Hippocampal formation (tissue), 2 donors: ENCODE measurements at regions not wholly inside any gene's neighbourhood (a gene's known extent, or its start where the extent isn't known, plus 50 kb on each side); places are given as distances from the start of the nearest gene placed in this dataset.
A peak's percentile ranks its signal among the peaks of the same experiment; 100 is the strongest.

Experiments used
- DNase-seq, 2 donors: peaks; one replicate each; lab custom pipeline; 2025; lab: John Stamatoyannopoulos, UW

GRCh38 chr10:111732166-111732785 is 451.3 kb downstream of the GPAM start:
- no peak for DNase-seq

- DNase-seq: no peak
These were observed 444.3 kb downstream of the GPAM start for GRCh38 chr10:111739125-111739873.

DNA sequence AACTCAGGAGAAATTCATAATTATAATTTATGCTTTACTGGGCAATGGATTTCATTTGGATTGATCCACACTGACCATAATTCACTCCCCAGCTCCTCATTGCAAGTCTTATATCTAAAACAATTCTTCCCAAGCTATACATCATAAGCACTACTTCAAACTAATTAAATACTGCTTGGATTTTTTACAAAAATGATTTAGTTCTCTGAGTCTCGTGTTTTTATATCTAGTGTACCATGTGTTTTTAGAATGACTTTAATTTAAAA is 443.8 kb downstream of the GPAM start:
- no peak for DNase-seq

DNA sequence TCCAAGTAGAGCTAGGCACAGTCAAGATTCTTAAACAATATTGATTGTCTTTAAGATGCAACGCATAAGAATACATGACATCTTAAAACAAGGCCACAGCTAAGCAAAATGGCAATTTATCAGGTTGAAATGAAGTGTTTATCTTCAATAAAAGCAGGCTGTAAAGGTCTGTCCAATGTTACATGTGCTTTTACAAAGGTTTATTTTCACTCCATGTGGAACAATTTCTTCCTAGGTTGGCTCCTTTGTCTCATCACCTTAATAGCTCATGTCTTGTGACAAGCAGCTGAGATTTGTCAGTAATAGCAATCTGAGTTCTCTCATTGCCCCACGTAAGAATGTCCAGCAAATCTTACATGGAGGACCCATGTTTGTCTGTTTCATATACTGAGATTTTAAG is 437.6 kb downstream of the GPAM start:
- no peak for DNase-seq

- no peak for DNase-seq
These were observed 435.8 kb downstream of the GPAM start for GRCh38 chr10:111747751-111748150.

GRCh38 chr10:111748184-111748583 is 435.4 kb downstream of the GPAM start:
- no peak for DNase-seq

- DNase-seq: no peak
These were observed 433.3 kb downstream of the GPAM start for GRCh38 chr10:111750165-111750849.

- DNase-seq: peak; percentile 4 to 10
These were observed 427.1 kb downstream of the GPAM start for GRCh38 chr10:111756217-111757061.

GRCh38 chr10:111758593-111758992 is 425.0 kb downstream of the GPAM start:
- DNase-seq: no peak

DNA sequence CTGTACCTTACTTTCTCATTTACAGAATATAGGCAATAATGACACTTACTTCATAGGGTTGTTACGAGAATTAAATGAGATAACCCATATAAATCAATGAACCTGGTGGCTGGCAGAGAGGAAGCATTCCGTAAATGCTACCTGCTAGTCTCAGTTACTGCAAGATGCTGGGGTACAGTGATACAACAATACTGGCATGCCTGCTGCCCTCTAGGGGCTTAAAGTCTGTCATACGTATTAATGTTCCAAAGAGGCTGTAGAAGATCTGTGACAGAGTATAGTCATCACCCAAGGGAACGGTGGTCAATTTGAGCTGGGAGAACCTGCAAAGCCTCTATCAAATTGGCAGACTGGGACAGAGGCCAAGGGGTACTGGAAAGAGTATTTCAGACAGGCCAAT is 421.5 kb downstream of the GPAM start:
- DNase-seq: no peak

DNA sequence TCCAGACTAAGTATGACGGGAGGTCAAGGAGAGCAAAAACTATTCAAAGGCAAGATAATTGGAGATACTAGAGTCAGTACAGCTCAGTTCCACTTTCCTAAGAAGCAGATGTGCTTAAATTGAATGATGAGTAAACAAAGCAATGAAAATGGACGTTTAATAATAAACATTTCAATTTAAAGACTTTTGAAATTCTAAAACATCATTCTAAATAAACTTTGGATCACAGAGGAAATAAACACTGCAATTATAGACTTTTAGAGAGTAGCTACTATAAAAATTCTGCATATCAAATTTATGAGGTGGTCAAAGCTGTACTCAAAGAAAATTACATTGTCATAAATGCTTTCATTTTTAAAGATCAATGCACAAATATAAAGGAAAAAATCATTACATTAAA is 418.3 kb downstream of the GPAM start:
- no peak for DNase-seq

DNA sequence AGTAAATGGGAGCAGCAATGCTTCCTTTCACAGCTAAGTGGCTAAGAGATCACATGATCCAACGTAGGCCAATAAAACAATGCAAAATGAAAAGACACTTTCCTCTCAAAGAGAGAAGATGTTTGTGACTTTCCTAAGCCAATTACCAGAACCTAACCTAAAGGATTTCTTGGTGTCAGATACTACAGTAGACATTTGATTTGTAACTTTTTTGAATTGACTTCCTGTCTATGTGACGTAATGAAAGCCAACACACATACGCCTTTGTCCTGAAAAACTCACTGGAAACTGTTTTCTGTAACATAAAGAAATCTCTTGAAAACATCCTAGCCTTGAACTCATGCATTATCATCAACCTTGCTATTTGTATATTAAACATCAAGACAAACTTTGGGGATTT is 417.1 kb downstream of the GPAM start:
- no peak for DNase-seq

DNA sequence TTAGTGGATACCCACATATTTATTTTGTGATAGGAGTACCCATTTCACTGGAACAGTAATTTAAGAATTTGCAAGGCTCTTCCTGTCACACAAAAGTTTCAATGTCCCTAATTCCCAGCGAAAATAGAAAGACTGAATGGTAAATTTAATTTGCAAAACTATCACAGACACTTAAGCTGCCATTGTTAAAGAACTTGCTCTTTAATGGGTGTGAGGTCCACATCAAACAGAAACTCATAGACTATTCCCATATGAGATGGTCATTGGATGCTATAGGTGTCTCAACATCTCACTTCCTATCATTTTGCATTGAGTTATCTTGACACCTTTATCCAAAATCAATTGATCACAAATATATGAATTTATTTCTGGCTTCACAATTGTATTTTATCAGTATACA is 415.9 kb downstream of the GPAM start:
- DNase-seq: no peak

- DNase-seq: no peak
These were observed 409.6 kb downstream of the GPAM start for GRCh38 chr10:111773950-111774349.

DNA sequence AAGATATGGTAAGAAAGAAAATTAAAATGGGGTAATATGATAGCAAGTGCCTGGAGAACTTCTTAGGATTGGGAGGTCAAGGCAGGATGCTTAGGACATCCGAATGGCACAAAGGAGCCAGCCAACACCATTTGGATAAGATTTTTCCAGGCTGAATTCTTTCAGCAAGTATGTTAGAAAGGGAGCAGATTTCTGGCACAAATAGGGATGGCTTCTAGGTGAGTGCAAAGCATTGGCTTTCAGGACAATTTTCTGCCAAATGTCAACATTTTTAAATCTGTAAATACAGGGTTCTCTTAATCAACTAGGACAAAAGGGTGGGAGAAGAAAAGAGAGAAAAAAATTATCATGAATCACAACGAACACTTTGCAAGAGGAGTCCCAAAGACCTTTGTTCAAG is 409.1 kb downstream of the GPAM start:
- DNase-seq: no peak

- DNase-seq: no peak
These were observed 399.1 kb downstream of the GPAM start for GRCh38 chr10:111784436-111784835.

GRCh38 chr10:111784946-111785465 is 398.6 kb downstream of the GPAM start:
- DNase-seq: no peak

GRCh38 chr10:111785921-111786320 is 397.6 kb downstream of the GPAM start:
- DNase-seq: no peak

DNA sequence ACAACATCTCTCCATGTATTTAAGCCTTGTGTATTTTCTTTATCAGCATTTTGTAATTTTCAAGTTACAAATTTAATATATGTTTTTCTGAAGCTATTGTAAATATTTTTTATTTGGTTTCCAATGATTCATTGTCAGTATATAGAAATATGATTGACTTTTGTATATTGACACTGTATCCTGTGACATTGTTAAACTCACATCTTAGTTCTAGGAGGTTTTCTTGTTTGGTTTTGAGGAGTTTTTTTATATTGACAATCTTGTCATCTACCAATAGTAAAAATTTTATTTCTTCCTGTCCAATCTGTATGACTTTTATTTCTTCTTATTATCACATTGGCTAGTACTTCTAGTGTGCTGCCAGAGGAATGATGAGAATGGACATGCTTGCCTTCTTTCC is 393.7 kb downstream of the GPAM start:
- no peak for DNase-seq

DNA sequence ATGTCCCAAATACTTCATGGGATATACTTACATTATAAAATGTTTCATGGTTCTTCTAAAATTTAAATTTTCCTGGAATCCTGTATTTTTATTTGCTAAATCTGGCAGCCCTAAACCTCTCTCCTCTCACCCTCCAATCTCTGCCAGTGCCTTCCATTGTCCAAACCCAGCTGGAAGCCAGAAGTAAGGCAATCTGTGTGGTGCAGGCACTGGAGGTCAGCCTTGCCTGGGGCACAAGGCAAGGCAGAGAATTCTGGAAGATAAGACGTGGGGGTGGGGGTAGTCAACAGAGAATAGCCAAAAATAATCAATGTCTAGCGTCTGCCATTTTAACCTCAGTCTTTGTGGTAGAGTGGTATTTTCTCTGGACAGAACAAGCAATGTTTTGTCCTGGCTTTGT is 381.7 kb downstream of the GPAM start:
- DNase-seq: no peak

- DNase-seq: no peak
These were observed 378.8 kb downstream of the GPAM start for GRCh38 chr10:111804781-111805180.

DNA sequence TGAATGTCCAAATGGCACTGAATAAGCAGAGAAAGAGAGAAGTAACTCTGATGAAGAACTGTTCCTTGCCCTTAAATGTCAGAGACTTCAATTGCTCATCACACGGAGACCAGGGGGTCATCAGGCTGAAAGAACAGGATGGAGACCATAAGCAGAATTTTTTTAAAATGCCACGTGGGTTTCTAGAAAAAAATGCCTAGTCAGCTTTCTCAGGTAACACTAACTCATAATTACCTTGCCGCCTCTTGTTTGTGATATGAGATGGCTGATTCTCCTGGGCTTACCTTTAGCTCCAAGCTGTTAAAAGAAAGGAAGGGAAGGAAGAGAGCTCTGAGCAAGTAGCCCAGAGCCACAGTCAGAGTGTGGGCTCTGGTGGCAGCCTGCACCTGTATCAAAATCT is 372.0 kb downstream of the GPAM start:
- DNase-seq: no peak
